Keratinocyte (primary cell): ENCODE measurements at regions not wholly inside any gene's neighbourhood (a gene's known extent, or its start where the extent isn't known, plus 50 kb on each side); places are given as distances from the start of the nearest gene placed in this dataset.

Source experiments
- CTCF ChIP-seq, 3 experiments: IDR thresholded peaks in 1 of 3; conservative IDR thresholded peaks in 1 of 3; optimal IDR thresholded peaks in 1 of 3; 2 replicates in 2 of 3; 3 replicates in 1 of 3; pipeline versions ENCODE3 to v1.5.1; 2011; ENCODE audit warnings: low read length in 3 of 3, mild to moderate bottlenecking in 3 of 3, moderate library complexity in 2 of 3, control low read depth in 1 of 3, inconsistent platforms in 1 of 3; ENCODE audit not compliant: insufficient read depth in 2 of 3; ENCODE audit errors: extremely low read depth in 1 of 3
- EZH2 ChIP-seq: IDR thresholded peaks from one replicate; pipeline ENCODE4 v1.6.1; 2012; ENCODE audit warnings: inconsistent platforms, mild to moderate bottlenecking, low read length, moderate library complexity

DNA sequence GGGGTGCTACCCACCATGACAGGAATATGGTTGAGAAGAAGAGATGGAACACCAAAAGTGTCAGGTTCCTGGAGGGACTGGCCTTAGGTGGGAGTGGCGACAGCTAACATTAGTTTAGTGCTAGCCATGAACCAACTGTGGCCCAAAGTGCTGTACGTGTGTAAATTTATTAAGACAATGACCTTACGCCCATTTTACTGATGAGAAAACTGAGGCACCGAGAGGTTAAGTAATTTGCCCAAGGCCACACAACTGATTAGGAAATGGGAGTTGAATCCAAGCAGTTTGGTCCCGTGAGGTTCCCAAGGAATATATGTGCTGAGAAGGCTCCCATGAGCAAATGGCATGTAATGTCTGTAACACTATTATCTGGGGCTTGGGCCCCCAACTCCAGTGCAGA is 109.5 kb upstream of the SLC1A4 start:
- TF ChIP-seq CTCF (optimal IDR thresholded peaks at IDR 0.05 in 1 of 3, IDR thresholded peaks at IDR 0.05 in 1 of 3, conservative IDR thresholded peaks at IDR 0.05 in 1 of 3; ENCODE audit: extremely low read depth in 1 of 3, insufficient read depth in 2 of 3, low read length in 3 of 3) (no peak), EZH2 (no peak)
